ENCODE measurements at regions not wholly inside any gene's neighbourhood (a gene's known extent, or its start where the extent isn't known, plus 50 kb on each side); places are given as distances from the start of the nearest gene placed in this dataset.

GRCh38 chr5:167393358-167393757 is 898.1 kb upstream of the WWC1 start:
- TF ChIP-seq CTCF (IDR thresholded peaks at IDR 0.05; ENCODE audit: low read depth, low read length, missing input control) (no peak), RAD21 (IDR thresholded peaks at IDR 0.05) (no peak), YY1 (IDR thresholded peaks at IDR 0.05) (no peak), NR2F2 (IDR thresholded peaks at IDR 0.05) (no peak), GABPA (IDR thresholded peaks at IDR 0.05 in 1 of 2, conservative IDR thresholded peaks at IDR 0.05 in 1 of 2) (no peak), RXRA (IDR thresholded peaks at IDR 0.05) (no peak), ZBTB33 (IDR thresholded peaks at IDR 0.05) (no peak), HNF4A (conservative IDR thresholded peaks at IDR 0.05) (no peak), ATF3 (IDR thresholded peaks at IDR 0.05) (no peak), SP1 (IDR thresholded peaks at IDR 0.05) (no peak), TAF1 (conservative IDR thresholded peaks at IDR 0.05) (no peak), REST (IDR thresholded peaks at IDR 0.05) (no peak)

All from liver (tissue), 3 donors.